Neural progenitor cell (in vitro differentiated cells): ENCODE measurements at regions not wholly inside any gene's neighbourhood (a gene's known extent, or its start where the extent isn't known, plus 50 kb on each side); places are given as distances from the start of the nearest gene placed in this dataset.
"Not testable (repeated sequence)": the region's sequence is repeated elsewhere in the genome, so short reads cannot be mapped to it uniquely, and the experiment has no call there.

Source experiments
- DNase-seq: peaks from one replicate; pipeline ENCODE4 v3.0.0-alpha.2; 2016; ENCODE audit warnings: low spot score
- H2AFZ ChIP-seq: fragments of 200-600 bp; sonication (generic); replicated peaks from 2 replicates; pipeline ENCODE4 v1.6.1; 2016; ENCODE audit warnings: antibody characterized with exemption
- H3F3A ChIP-seq: fragments of 200-600 bp; sonication (generic); 2 replicates; pipeline ENCODE4 v1.6.1; 2016; ENCODE audit warnings: antibody characterized with exemption, low read depth
- H3K27ac ChIP-seq: fragments of 200-600 bp; sonication (generic); 2 replicates; pipeline ENCODE4 v1.5.1; 2016; ENCODE audit warnings: mild to moderate bottlenecking
- H3K27me3 ChIP-seq: fragments of 200-600 bp; sonication (generic); 2 replicates; pipeline ENCODE4 v1.6.1; 2016; ENCODE audit warnings: mild to moderate bottlenecking, moderate library complexity
- H3K36me3 ChIP-seq: fragments of 200-600 bp; sonication (generic); 2 replicates; pipeline ENCODE4 v1.5.1; 2016
- H3K4me1 ChIP-seq: fragments of 200-600 bp; sonication (generic); 2 replicates; pipeline ENCODE4 v1.6.1; 2016; ENCODE audit warnings: mixed run types
- H3K4me2 ChIP-seq: fragments of 200-600 bp; sonication (generic); 2 replicates; pipeline ENCODE4 v1.6.1; 2016
- H3K4me3 ChIP-seq: fragments of 200-600 bp; sonication (generic); 2 replicates; pipeline ENCODE4 v1.5.1; 2016
- H3K79me2 ChIP-seq: fragments of 200-600 bp; sonication (generic); 2 replicates; pipeline ENCODE4 v1.6.1; 2016; ENCODE audit warnings: low read depth
- H3K9ac ChIP-seq: fragments of 200-600 bp; sonication (generic); 2 replicates; pipeline ENCODE4 v1.6.1; 2016
- H3K9me3 ChIP-seq: fragments of 200-600 bp; sonication (generic); 2 replicates; pipeline ENCODE4 v1.5.1; 2016; ENCODE audit warnings: low read depth
- H4K20me1 ChIP-seq: fragments of 200-600 bp; sonication (generic); 2 replicates; pipeline ENCODE4 v1.6.1; 2016; ENCODE audit warnings: low read depth
- H3K27ac Mint-ChIP-seq: 3 replicates; pipeline ENCODE4 v1.8.0; 2021; ENCODE audit warnings: mixed read lengths
- H3K27me3 Mint-ChIP-seq: 2 replicates; pipeline ENCODE4 v1.8.0; 2022; ENCODE audit warnings: low read depth, mild to moderate bottlenecking, inconsistent platforms, moderate library complexity, mixed read lengths; ENCODE audit not compliant: insufficient read depth
- H3K36me3 Mint-ChIP-seq: 3 replicates; pipeline ENCODE4 v1.8.0; 2021; ENCODE audit warnings: mixed read lengths
- H3K4me1 Mint-ChIP-seq: 3 replicates; pipeline ENCODE4 v1.8.0; 2021; ENCODE audit warnings: mixed read lengths
- H3K4me3 Mint-ChIP-seq: 3 replicates; pipeline ENCODE4 v1.8.0; 2021; ENCODE audit warnings: mild to moderate bottlenecking, moderate library complexity, mixed read lengths
- H3K9me3 Mint-ChIP-seq: 3 replicates; pipeline ENCODE4 v1.8.0; 2020; ENCODE audit warnings: mixed read lengths
- EZH2 ChIP-seq: fragments of 200-600 bp; sonication (generic); IDR thresholded peaks from 2 replicates; pipeline ENCODE4 v1.6.1; 2017; ENCODE audit warnings: antibody characterized with exemption, mild to moderate bottlenecking, moderate library complexity
- EZH2phosphoT487 ChIP-seq: fragments of 200-600 bp; sonication (generic); IDR thresholded peaks from 2 replicates; pipeline ENCODE4 v1.6.1; 2017; ENCODE audit warnings: antibody characterized with exemption
- TF ChIP-seq, protein P1 (sequence below): fragments of 200-600 bp; sonication (generic); IDR thresholded peaks from 2 replicates; pipeline ENCODE4 v1.5.1; 2017; ENCODE audit warnings: antibody characterized with exemption, mild to moderate bottlenecking

DNA sequence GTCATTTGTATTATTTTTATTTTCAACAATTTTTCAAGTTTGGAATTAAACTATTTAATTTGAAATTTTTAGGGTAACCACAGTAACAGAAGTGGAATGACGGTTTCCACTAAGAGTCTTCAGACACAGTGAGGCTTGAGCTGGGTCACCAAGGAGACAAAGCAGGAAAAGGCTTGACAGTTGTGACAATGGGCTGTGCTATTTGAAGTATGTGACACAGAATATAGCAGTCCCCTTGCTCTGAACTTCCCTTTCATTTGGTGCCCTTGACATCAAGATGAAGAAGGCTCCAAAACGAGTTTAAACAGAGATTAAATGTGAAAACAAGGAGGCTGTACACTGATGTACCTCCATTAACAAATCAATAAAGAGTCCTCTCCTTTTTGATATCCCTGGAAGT lies 265.4 kb upstream of the DLGAP1 start:
- no peaks in the 10 kb centered on the region for H3K4me1 ChIP-seq
- H3F3A ChIP-seq: no peaks in the 10 kb centered on the region
- H4K20me1 ChIP-seq: no peaks in the 10 kb centered on the region
- Mint-ChIP-seq H3K9me3 (no peaks in the 10 kb centered on the region), H3K27ac (peak overlapping the region; percentile 76), H3K27me3 (no peaks in the 10 kb centered on the region), H3K4me1 (peaks cover 15% of the 10 kb centered on the region), H3K4me3 (no peak overlapping the region), H3K36me3 (no peaks in the 10 kb centered on the region)
- TF ChIP-seq, protein P1, sequence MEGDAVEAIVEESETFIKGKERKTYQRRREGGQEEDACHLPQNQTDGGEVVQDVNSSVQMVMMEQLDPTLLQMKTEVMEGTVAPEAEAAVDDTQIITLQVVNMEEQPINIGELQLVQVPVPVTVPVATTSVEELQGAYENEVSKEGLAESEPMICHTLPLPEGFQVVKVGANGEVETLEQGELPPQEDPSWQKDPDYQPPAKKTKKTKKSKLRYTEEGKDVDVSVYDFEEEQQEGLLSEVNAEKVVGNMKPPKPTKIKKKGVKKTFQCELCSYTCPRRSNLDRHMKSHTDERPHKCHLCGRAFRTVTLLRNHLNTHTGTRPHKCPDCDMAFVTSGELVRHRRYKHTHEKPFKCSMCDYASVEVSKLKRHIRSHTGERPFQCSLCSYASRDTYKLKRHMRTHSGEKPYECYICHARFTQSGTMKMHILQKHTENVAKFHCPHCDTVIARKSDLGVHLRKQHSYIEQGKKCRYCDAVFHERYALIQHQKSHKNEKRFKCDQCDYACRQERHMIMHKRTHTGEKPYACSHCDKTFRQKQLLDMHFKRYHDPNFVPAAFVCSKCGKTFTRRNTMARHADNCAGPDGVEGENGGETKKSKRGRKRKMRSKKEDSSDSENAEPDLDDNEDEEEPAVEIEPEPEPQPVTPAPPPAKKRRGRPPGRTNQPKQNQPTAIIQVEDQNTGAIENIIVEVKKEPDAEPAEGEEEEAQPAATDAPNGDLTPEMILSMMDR: no peak
- TF ChIP-seq EZH2: no peak
- TF ChIP-seq EZH2phosphoT487: no peak
- H3K9ac ChIP-seq: no peak overlapping the region
- DNase-seq: peak; percentile 33
- H3K79me2 ChIP-seq: no peaks in the 10 kb centered on the region
- H3K36me3 ChIP-seq: no peaks in the 10 kb centered on the region
- H3K9me3 ChIP-seq: no peaks in the 10 kb centered on the region
- H3K27me3 ChIP-seq: no peaks in the 10 kb centered on the region
- no peak overlapping the region for H3K4me3 ChIP-seq
- H3K27ac ChIP-seq: no peak overlapping the region
- no peak overlapping the region for H2AFZ ChIP-seq
- H3K4me2 ChIP-seq: no peak overlapping the region

DNA sequence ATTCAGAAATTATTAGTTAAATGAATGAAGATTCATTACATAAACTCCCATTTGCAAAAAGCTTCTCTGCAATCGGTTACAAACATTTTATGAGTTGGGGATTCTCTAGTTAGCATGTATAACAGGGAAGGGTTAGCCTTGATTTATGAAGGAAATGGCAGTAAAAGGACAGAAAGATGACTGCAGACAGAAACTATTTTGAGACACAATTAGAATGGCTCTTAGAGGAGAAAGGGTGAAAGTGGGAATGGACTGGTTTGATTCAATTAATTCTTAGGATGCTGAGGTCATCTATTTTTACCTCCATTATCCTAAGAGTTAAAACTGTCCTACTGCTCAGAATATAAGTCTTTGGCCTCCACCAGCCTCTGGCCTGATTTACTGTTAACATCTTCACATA lies 250.8 kb upstream of the DLGAP1 start:
- H3K79me2 ChIP-seq: no peaks in the 10 kb centered on the region
- TF ChIP-seq, protein P1: no peak
- TF ChIP-seq EZH2phosphoT487 (no peak), EZH2 (no peak)
- no peaks in the 10 kb centered on the region for H3K9me3 ChIP-seq
- no peak overlapping the region for H3K27ac ChIP-seq
- no peaks in the 10 kb centered on the region for H3K36me3 ChIP-seq
- DNase-seq: no peak
- H3K4me1 ChIP-seq: no peaks in the 10 kb centered on the region
- H2AFZ ChIP-seq: no peak overlapping the region
- Mint-ChIP-seq H3K27ac (no peak overlapping the region), H3K4me1 (peaks cover 6% of the 10 kb centered on the region), H3K4me3 (no peak overlapping the region), H3K36me3 (no peaks in the 10 kb centered on the region), H3K27me3 (no peaks in the 10 kb centered on the region), H3K9me3 (no peaks in the 10 kb centered on the region)
- H3K9ac ChIP-seq: no peak overlapping the region
- no peaks in the 10 kb centered on the region for H3F3A ChIP-seq
- no peaks in the 10 kb centered on the region for H3K27me3 ChIP-seq
- H4K20me1 ChIP-seq: no peaks in the 10 kb centered on the region
- no peak overlapping the region for H3K4me2 ChIP-seq
- H3K4me3 ChIP-seq: no peak overlapping the region

DNA sequence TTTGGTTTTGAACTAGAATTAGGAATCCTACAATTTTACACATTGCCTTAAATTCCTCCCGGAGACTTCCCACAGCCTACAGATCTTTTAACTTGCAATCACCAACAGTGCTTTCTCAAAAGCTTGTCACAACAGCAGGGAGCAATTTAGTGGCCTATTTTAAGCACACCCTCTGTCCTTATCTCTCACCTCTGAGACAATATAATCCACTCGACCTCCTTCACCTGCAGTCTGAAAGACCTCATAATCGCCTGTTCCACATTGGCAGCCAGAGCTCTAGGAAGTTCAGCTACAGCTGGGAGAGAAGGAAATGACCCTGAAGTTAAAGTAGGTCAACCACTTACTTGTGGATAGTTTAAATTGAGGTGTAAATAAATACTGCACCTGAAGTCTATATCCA lies 249.7 kb upstream of the DLGAP1 start:
- Mint-ChIP-seq H3K27me3 (no peaks in the 10 kb centered on the region), H3K4me1 (peaks cover 6% of the 10 kb centered on the region), H3K9me3 (peaks cover 2% of the 10 kb centered on the region), H3K4me3 (no peak overlapping the region), H3K36me3 (no peaks in the 10 kb centered on the region), H3K27ac (no peak overlapping the region)
- no peaks in the 10 kb centered on the region for H4K20me1 ChIP-seq
- no peak for TF ChIP-seq EZH2phosphoT487
- H3K4me2 ChIP-seq: no peak overlapping the region
- H3K79me2 ChIP-seq: no peaks in the 10 kb centered on the region
- no peaks in the 10 kb centered on the region for H3F3A ChIP-seq
- no peaks in the 10 kb centered on the region for H3K36me3 ChIP-seq
- H3K4me3 ChIP-seq: no peak overlapping the region
- H3K27ac ChIP-seq: no peak overlapping the region
- H3K4me1 ChIP-seq: no peaks in the 10 kb centered on the region
- H3K27me3 ChIP-seq: no peaks in the 10 kb centered on the region
- no peak for DNase-seq
- H2AFZ ChIP-seq: no peak overlapping the region
- no peaks in the 10 kb centered on the region for H3K9me3 ChIP-seq
- no peak overlapping the region for H3K9ac ChIP-seq

DNA sequence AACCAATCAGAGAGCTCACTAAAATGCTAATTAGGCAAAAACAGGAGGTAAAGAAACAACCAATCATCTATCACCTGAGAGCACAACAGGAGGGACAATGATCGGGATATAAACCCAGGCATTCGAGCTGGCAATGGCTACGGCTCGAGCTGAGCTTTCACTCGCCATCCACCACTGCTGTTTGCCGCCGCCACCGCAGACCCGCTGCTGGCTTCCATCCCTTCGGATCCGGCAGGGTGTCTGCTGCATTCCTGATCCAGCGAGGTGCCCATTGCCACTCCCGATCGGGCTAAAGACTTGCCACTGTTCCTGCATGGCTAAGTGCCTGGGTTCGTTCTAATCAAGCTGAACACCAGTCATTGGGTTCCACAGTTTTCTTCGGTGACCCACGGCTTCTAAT lies 236.7 kb upstream of the DLGAP1 start:
- TF ChIP-seq, protein P1: no peak
- no peak for TF ChIP-seq EZH2phosphoT487
- TF ChIP-seq EZH2: no peak
- Histone ChIP-seq H4K20me1 (no peaks in the 10 kb centered on the region), H3K9me3 (no peaks in the 10 kb centered on the region), H3K9ac (no peak overlapping the region), H3K4me1 (no peaks in the 10 kb centered on the region), H3K79me2 (no peaks in the 10 kb centered on the region), H3F3A (no peaks in the 10 kb centered on the region), H3K27me3 (no peaks in the 10 kb centered on the region), H3K4me3 (no peak overlapping the region), H3K36me3 (no peaks in the 10 kb centered on the region), H3K4me2 (no peak overlapping the region), H3K27ac (no peak overlapping the region), H2AFZ (no peak overlapping the region)
- Mint-ChIP-seq H3K4me3 (no peak overlapping the region), H3K4me1 (no peaks in the 10 kb centered on the region), H3K27ac (no peak overlapping the region), H3K36me3 (no peaks in the 10 kb centered on the region), H3K9me3 (peaks cover 13% of the 10 kb centered on the region), H3K27me3 (peaks cover 4% of the 10 kb centered on the region)
- no peak for DNase-seq

DNA sequence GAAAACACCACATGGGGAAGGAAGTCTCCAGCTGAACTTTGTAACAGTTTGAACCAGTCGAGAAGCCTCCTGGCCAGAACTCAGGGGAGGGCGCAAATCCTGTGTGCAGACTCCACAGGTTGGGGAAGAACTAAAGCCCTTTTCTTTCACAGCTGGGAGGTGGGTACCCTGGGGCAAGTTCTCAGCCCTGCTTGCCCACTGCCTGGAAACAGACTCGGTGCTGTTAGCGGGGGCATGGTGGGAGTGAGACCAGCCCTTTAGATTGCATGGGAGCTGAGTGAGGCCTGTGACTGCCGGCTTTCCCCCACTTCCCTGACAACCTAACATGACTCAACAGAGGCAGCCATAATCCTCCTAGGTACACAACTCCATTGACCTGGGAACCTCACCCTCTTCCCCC lies 223.6 kb upstream of the DLGAP1 start:
- H3K36me3 ChIP-seq, H2AFZ ChIP-seq, H3K4me3 ChIP-seq, H3K4me1 ChIP-seq, DNase-seq, H3K9me3 ChIP-seq, H3K27me3 Mint-ChIP-seq, H3F3A ChIP-seq, H3K27ac Mint-ChIP-seq, H3K79me2 ChIP-seq, H3K4me2 ChIP-seq, H3K27ac ChIP-seq, H3K9me3 Mint-ChIP-seq, H3K4me1 Mint-ChIP-seq, H3K4me3 Mint-ChIP-seq, H3K36me3 Mint-ChIP-seq, H3K9ac ChIP-seq, H3K27me3 ChIP-seq, H4K20me1 ChIP-seq: not testable (repeated sequence)
